IMR-90 (cell line): ENCODE measurements at regions not wholly inside any gene's neighbourhood (a gene's known extent, or its start where the extent isn't known, plus 50 kb on each side); places are given as distances from the start of the nearest gene placed in this dataset.

Experiments used
- ATAC-seq: fragments of 200-7000 bp; cut with Tn5 transposase; 2 replicates; pipeline ENCODE4 v1.9.1; 2020; ENCODE audit warnings: low read depth, mild to moderate bottlenecking, moderate library complexity
- BruUV-seq: library from RNA; stranded (reverse); fragments of 400-500 nt; replicated peaks from 2 replicates; lab custom pipeline; 2021; lab: Mats Ljungman, UMichigan
- CTCF ChIA-PET: fragments of 300-600 bp; formaldehyde crosslinking; extraction: SDS; loops from one replicate; lab custom pipeline; 2021; ENCODE audit warnings: antibody characterized with exemption; lab: Yijun Ruan, JAX
- POLR2A ChIA-PET: fragments of 300-600 bp; sonication (Branson Sonifier 250); formaldehyde crosslinking; loops from one replicate; lab custom pipeline; 2022; ENCODE audit warnings: antibody characterized with exemption; ENCODE audit not compliant: unreplicated experiment; lab: Charles Lee
- DNase-seq: peaks from one replicate; pipeline ENCODE4 v3.0.0; 2013
- H2AFZ ChIP-seq: replicated peaks from 2 replicates; pipeline ENCODE3; 2013; ENCODE audit warnings: low read length, mild to moderate bottlenecking; ENCODE audit not compliant: poor library complexity
- H2AK5ac ChIP-seq: 2 replicates; pipeline ENCODE4 v1.6.1; 2013; ENCODE audit warnings: low read depth, low read length, inconsistent platforms
- H2AK9ac ChIP-seq: replicated peaks from 2 replicates; pipeline ENCODE3; 2013; ENCODE audit warnings: mild to moderate bottlenecking, low read depth, low read length, moderate library complexity; ENCODE audit not compliant: poor library complexity
- H2BK120ac ChIP-seq: 2 replicates; pipeline ENCODE4 v1.6.1; 2013; ENCODE audit warnings: low read depth, low read length, inconsistent platforms
- H2BK15ac ChIP-seq: 3 replicates; pipeline ENCODE4 v1.6.1; 2013; ENCODE audit warnings: low read depth, low read length, inconsistent platforms
- H2BK20ac ChIP-seq: 2 replicates; pipeline ENCODE4 v1.6.1; 2013; ENCODE audit warnings: low read depth, mild to moderate bottlenecking, inconsistent platforms, low read length, moderate library complexity
- H2BK5ac ChIP-seq: 2 replicates; pipeline ENCODE4 v1.6.1; 2013; ENCODE audit warnings: mild to moderate bottlenecking, low read depth, low read length, inconsistent platforms; ENCODE audit not compliant: poor library complexity, severe bottlenecking
- H3K14ac ChIP-seq: replicated peaks from 2 replicates; pipeline ENCODE4 v1.6.1; 2013; ENCODE audit warnings: low read depth, low read length, inconsistent platforms
- H3K18ac ChIP-seq: 2 replicates; pipeline ENCODE4 v1.6.1; 2013; ENCODE audit warnings: low read depth, low read length, control low read depth
- H3K23ac ChIP-seq: 2 replicates; pipeline ENCODE4 v1.6.1; 2013; ENCODE audit warnings: low read depth, low read length, inconsistent platforms
- H3K27ac ChIP-seq: 2 replicates; pipeline ENCODE4 v1.5.1; 2013; ENCODE audit warnings: mild to moderate bottlenecking, control low read depth, low read length; ENCODE audit not compliant: insufficient read depth
- H3K27me3 ChIP-seq: 2 replicates; pipeline ENCODE4 v1.6.1; 2013; ENCODE audit warnings: low read length; ENCODE audit not compliant: control insufficient read depth, insufficient read depth
- H3K36me3 ChIP-seq: 2 replicates; pipeline ENCODE4 v1.6.1; 2013; ENCODE audit warnings: low read length, mixed read lengths; ENCODE audit not compliant: control insufficient read depth, insufficient read depth
- H3K4ac ChIP-seq: 2 replicates; pipeline ENCODE4 v1.6.1; 2013; ENCODE audit warnings: low read depth, low read length, inconsistent platforms
- H3K4me1 ChIP-seq: 2 replicates; pipeline ENCODE4 v1.6.1; 2013; ENCODE audit warnings: low read length, mixed read lengths; ENCODE audit not compliant: control insufficient read depth, insufficient read depth
- H3K4me2 ChIP-seq: 2 replicates; pipeline ENCODE4 v1.6.1; 2013; ENCODE audit warnings: low read depth, mild to moderate bottlenecking, control low read depth, low read length, moderate library complexity
- H3K4me3 ChIP-seq: 2 replicates; pipeline ENCODE4 v1.5.1; 2013; ENCODE audit warnings: low read depth, mild to moderate bottlenecking, control low read depth, low read length, moderate library complexity; ENCODE audit not compliant: insufficient read depth
- H3K56ac ChIP-seq: 2 replicates; pipeline ENCODE4 v1.6.1; 2013; ENCODE audit warnings: low read length, inconsistent platforms; ENCODE audit not compliant: insufficient read depth; ENCODE audit errors: extremely low read depth
- H3K79me1 ChIP-seq, 2 experiments: 2 replicates each; pipeline ENCODE4 v1.6.1; 2013; ENCODE audit warnings: low read length in 2 of 2, inconsistent platforms in 1 of 2, low read depth in 1 of 2
- H3K9ac ChIP-seq: 2 replicates; pipeline ENCODE4 v1.6.1; 2013; ENCODE audit warnings: low read depth, low read length, control low read depth
- H3K9me1 ChIP-seq: 2 replicates; pipeline ENCODE4 v1.6.1; 2013; ENCODE audit warnings: low read length, inconsistent platforms; ENCODE audit not compliant: insufficient read depth
- H3K9me3 ChIP-seq: 2 replicates; pipeline ENCODE4 v1.6.1; 2013; ENCODE audit warnings: low read length; ENCODE audit not compliant: control insufficient read depth, insufficient read depth
- H4K20me1 ChIP-seq: 2 replicates; pipeline ENCODE4 v1.6.1; 2013; ENCODE audit warnings: low read length, inconsistent platforms; ENCODE audit not compliant: insufficient read depth
- H4K5ac ChIP-seq: 2 replicates; pipeline ENCODE4 v1.6.1; 2013; ENCODE audit warnings: mild to moderate bottlenecking, low read depth, low read length, control low read depth
- H4K8ac ChIP-seq, 2 experiments: 2 replicates each; pipeline ENCODE4 v1.6.1; 2013; ENCODE audit warnings: low read depth in 2 of 2, low read length in 2 of 2, control low read depth in 1 of 2, inconsistent platforms in 1 of 2
- H4K91ac ChIP-seq: 2 replicates; pipeline ENCODE4 v1.6.1; 2013; ENCODE audit warnings: low read depth, low read length, inconsistent platforms; ENCODE audit not compliant: insufficient read depth
- FOS ChIP-seq: fragments of 150-350 bp; IDR thresholded peaks from 2 replicates; pipeline ENCODE4 v1.6.1; 2016; ENCODE audit warnings: low read depth, low read length
- MAFK ChIP-seq: IDR thresholded peaks from 2 replicates; pipeline ENCODE4 v1.6.1; 2012; ENCODE audit warnings: low read depth, low read length, improper control_type of control experiment
- RAD21 ChIP-seq: IDR thresholded peaks from 2 replicates; pipeline ENCODE4 v1.6.1; 2012; ENCODE audit warnings: low read length, improper control_type of control experiment
- WGBS, 2 experiments: methylation state at CpG; one replicate each; pipeline versions ENCODE4 v1.1.5 to v1.1.7; 2013; ENCODE audit warnings: missing lambda C conversion rate in 2 of 2; ENCODE audit not compliant: insufficient read length in 1 of 2; ENCODE audit errors: extremely low coverage in 2 of 2; 5-methylcytosine and 5-hydroxymethylcytosine counted together
- dilution Hi-C: fragments of 300-500 bp; cut with HindIII; formaldehyde crosslinking; loops from one replicate; pipeline ENCODE4 v1.14.3; 2018; ENCODE audit warnings: low sequenced_read_pairs; ENCODE audit not compliant: unreplicated experiment
- in situ Hi-C: fragments of 300-500 bp; cut with MboI; formaldehyde crosslinking; loops from 3 replicates; pipeline ENCODE4 v1.14.3; 2019; ENCODE audit warnings: low sequenced_read_pairs, inconsistent platforms, mixed read lengths
- intact Hi-C: fragments of 100-400 bp; cut with micrococcal nuclease; formaldehyde crosslinking; loops from 2 replicates; pipeline ENCODE4 v1.10.0; 2022

DNA sequence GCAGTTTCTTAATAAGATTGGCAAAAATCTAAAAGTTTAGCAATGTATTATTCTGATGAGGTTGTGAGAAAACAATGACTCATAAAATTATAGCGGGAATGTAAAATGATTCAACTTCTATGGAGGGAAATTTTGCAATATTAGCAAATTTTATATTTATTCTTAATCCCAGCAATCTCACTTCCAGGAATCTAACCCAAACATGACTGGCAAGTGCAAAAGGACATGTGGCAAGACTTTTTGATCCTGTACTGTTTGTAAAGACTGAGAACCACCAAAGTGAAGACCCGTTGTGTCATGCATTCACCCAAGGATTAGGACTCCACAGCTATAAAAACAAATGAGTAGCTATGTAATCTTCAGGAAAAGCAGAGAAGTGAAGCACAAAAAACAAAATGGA, 234.8 kb upstream of the KYNU start:
- no TSS peak for BruUV-seq
- Histone ChIP-seq H2BK120ac (no peak overlapping the region), H3K79me1 (no peaks in the 10 kb centered on the region), H2AK5ac (no peak overlapping the region), H4K20me1 (no peaks in the 10 kb centered on the region), H3K4me3 (no peak overlapping the region), H3K23ac (no peak overlapping the region), H3K4me1 (no peaks in the 10 kb centered on the region), H4K91ac (no peak overlapping the region), H2AFZ (no peak overlapping the region), H3K27ac (no peak overlapping the region), H3K4ac (no peak overlapping the region), H3K36me3 (no peaks in the 10 kb centered on the region), H3K27me3 (no peaks in the 10 kb centered on the region), H2BK20ac (no peak overlapping the region), H3K9me3 (peaks cover 2% of the 10 kb centered on the region; the same call in 1 of the 2 replicates), H2BK15ac (no peak overlapping the region), H2AK9ac (no peak overlapping the region), H3K9me1 (no peaks in the 10 kb centered on the region), H3K4me2 (no peak overlapping the region), H4K5ac (no peak overlapping the region), H2BK5ac (no peak overlapping the region), H3K56ac (no peak overlapping the region), H3K18ac (no peak overlapping the region), H3K14ac (no peak overlapping the region), H4K8ac (no peak overlapping the region), H3K9ac (no peak overlapping the region)
- ChIA-PET POLR2A (no interaction called here), CTCF (no interaction called here)
- in situ Hi-C loops (no loop called here), intact Hi-C loops (no loop called here), dilution Hi-C loops (no loop called here)
- TF ChIP-seq RAD21 (no peak), MAFK (peak; percentile 51), FOS (no peak)
- ATAC-seq = no peak
- WGBS, 2 experiments = no CpG with 5 or more reads among the region's 2 CpGs
- no peak for DNase-seq
